GM10266 (cell line): ENCODE measurements at regions not wholly inside any gene's neighbourhood (a gene's known extent, or its start where the extent isn't known, plus 50 kb on each side); places are given as distances from the start of the nearest gene placed in this dataset.

Experiments
- DNase-seq: peaks from one replicate; pipeline ENCODE4 v3.0.0; 2012; ENCODE audit errors: extremely low spot score
- CTCF ChIP-seq: IDR thresholded peaks from 2 replicates; pipeline ENCODE4 v1.5.1; 2012; ENCODE audit warnings: mild to moderate bottlenecking, low read depth; ENCODE audit not compliant: control insufficient read depth, insufficient read depth; ENCODE audit errors: missing control alignments

- no peak for DNase-seq
Measured at GRCh38 chr2:37560241-37560848, 111.1 kb downstream of the CDC42EP3 start.

GRCh38 chr2:37560863-37561614, 110.4 kb downstream of the CDC42EP3 start:
- DNase-seq, result no peak
- no peak for TF ChIP-seq CTCF

More at GRCh38 chr2:37560241-37560848, 111.1 kb downstream of the CDC42EP3 start:
- TF ChIP-seq CTCF, result no peak

DNA sequence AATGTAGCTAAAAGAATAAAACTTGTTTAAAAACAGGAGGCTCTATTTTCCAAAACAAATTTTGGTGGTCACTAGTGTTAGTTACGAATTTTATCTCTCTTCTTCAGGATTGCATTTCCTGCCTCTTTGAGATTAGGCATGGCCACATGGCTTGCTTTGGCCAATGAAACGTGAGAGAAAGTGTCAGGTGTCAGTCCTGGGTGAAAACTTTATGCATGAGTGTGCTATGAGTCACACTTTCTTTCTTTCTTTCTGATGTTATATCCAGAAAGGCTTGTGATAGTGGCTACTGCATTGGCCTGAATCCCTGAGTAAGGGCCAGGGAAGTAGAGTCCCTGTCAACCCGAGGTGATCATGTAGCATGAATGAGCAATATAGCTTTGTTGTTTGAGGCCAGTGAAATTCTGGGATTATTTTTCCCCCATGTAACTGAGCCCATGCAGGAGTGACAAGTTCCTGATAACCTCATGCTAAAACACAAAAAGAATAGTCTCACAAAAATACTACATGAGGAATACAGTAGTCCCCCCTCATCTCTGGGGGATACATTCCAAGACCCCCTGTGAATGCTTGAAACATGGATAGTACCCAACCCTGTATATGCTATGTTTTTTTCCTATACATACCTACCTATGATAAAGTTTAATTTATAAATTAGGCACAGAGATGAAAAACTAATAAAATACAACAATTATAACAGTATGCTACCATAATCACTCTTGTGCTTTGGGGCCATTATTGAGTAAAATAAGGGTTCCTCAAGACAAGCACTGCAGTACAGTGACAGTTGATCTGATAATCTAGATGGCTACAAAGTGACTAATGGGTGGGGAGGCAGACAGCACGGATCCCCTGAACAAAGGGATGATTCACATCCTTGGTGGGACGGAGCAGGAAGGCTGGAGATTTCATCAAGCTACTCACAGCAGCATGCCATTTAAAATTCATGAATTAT, 109.5 kb downstream of the CDC42EP3 start:
- peak; percentile 21 for DNase-seq
- no peak for TF ChIP-seq CTCF

DNA sequence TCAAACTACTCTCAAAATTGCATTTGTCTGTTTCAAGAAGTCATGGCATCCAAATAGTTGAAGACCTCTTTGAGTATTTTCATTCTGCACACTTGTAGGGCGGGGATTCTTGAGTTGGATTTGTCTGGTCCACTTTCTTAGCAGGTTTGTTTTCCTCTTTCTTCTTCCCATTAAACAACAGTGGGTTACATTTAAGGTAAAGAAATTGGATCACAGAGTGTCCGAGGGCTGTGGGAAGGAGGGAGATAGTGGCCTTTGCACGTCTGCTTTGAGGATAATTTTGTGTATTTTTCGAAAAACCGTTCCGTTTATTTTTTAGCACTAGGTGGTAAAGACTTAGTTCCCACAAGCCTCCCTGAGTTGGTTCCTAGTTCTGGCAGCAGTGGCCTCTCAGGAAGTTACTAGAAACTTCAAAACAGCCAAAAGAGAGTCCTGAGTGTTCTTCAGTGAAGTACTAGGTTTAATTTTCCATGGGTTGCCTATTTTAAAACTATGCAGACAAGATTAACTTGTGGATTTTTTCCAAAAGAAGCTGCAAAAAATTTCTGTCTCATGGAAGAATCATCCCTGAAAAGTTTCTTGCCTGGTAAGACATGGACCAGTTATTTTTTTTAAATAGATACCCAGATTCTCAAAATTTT, 107.9 kb downstream of the CDC42EP3 start:
- no peak for DNase-seq
- no peak for TF ChIP-seq CTCF

- no peak for DNase-seq
- TF ChIP-seq CTCF, result no peak
Measured at GRCh38 chr2:37564356-37564755, 107.1 kb downstream of the CDC42EP3 start.

GRCh38 chr2:37566517-37566981, 104.9 kb downstream of the CDC42EP3 start:
- DNase-seq, result no peak
- no peak for TF ChIP-seq CTCF
